GM21737 (cell line): ENCODE measurements at regions not wholly inside any gene's neighbourhood (a gene's known extent, or its start where the extent isn't known, plus 50 kb on each side); places are given as distances from the start of the nearest gene placed in this dataset.

Experiments
- ATAC-seq: cut with Tn5 transposase; IDR thresholded peaks from one replicate; pipeline ENCODE4 v1.9.1; 2021; ENCODE audit warnings: mild to moderate bottlenecking, moderate library complexity; ENCODE audit not compliant: unreplicated experiment

DNA sequence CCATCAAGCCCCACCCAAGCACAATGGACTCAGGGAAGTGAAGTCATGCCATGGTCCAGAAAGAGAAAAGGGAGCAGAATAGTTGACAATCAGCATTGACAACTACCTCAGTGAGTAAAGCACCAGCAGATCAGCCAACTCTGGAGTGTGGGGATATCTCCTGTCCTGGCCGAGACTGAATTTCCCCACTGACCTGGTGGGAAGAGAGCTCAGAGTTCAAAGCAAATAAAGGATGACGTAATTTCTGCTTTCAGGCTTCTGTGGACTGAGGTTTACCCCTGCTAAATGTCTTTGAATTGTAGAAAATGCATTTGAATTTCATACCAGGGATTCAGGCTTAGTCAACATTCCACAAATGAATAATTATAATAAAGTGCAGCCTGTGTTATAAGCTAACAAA, 152.9 kb downstream of the CBLN1 start:
- no peak for ATAC-seq

GRCh38 chr16:49127103-49127502, 154.5 kb downstream of the CBLN1 start:
- no peak for ATAC-seq

DNA sequence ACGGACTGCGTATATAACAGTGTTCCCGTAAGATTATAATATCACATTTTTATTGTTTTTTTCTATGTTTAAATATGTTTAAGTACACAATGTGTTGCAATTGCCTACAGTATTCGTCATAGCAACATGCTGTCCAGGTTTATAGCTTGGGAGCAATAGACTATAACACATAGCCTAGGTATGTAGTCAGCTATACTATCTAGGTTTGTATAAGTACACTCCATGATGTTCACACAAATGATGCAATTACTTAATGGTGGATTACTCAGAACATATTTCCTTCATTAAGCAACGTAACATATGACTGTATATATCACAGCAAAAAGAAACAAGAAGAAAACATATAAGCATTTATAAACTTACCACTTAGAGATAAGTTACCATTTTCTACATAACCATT, 160.0 kb downstream of the CBLN1 start:
- ATAC-seq, result no peak

- no peak for ATAC-seq
Measured at GRCh38 chr16:49120631-49121030, 161.0 kb downstream of the CBLN1 start.

DNA sequence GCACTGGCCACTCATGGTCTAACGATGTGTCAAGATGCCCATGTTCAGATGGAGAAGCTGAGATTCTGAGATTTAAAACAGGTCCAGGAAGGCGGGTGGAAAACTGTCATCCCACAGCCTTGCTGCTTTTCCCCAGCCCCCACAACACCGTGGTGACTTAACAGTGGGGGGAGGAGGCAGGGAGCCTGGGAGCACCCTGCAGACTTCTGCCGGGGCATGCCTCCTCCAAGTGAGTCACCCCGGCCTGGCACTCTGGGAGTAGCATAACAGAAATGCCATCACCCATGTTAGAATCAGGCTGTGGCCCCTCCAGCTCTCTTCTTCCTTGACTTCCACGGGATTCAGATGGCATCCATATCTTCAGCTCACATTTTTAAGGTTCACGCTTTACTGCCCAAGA, 164.8 kb downstream of the CBLN1 start:
- ATAC-seq, result no peak

DNA sequence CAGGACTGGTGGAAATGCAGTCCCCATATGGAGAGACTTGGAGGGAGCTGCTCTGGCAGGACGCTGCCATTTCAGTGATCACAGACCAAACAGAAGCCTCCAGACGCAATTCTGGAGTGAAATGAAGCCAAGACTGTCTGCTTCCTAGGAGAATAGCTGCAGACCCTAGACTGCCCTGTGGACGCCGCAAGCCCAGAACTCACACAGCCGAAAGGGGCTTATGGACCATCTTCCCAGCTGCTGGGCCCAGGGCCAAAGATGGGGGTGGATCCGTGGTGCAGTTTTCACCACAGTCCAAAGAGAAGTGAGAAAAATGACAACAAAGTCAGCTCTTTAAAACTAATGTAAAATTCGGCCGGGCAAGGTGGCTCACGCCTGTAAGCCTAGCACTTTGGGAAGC, 165.7 kb downstream of the CBLN1 start:
- no peak for ATAC-seq

DNA sequence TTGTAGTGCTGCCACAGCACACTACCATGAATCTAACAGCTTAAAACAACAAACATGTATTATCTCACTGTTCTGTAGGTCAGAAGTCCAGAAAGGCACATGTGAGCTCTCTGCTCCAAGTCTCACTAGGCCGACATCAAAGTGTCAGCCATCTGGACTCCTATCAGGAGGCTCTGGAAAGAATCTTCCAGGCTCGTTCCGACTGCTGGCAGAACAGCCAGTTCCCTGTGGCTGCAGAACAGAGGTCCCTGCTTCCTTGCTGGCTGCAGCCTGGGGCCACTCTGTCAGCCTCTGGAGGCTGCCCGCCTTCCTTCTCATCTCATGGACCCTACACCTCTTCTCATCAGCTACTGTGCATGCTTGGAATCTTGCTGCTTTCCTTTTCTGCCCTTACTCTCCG, 168.9 kb downstream of the CBLN1 start:
- ATAC-seq, result no peak

DNA sequence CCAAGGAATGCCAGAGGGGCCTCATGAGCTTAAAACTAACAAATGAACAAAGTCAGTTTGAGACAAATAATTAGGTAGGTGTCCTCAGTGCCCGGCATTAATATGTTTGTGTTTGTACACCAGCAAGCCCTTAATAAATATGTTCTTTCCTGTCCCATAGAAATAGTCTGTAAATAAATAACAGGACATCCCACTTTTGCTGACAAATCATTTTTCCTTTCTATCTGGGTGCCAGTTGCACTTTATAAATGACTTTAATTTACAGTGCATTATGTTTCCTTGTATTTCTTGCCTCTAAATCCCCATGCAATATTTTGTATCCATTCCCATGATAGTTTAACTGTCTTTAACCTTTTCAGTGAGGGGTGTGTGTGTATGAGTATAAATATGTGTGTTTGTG, 170.3 kb downstream of the CBLN1 start:
- no peak for ATAC-seq

DNA sequence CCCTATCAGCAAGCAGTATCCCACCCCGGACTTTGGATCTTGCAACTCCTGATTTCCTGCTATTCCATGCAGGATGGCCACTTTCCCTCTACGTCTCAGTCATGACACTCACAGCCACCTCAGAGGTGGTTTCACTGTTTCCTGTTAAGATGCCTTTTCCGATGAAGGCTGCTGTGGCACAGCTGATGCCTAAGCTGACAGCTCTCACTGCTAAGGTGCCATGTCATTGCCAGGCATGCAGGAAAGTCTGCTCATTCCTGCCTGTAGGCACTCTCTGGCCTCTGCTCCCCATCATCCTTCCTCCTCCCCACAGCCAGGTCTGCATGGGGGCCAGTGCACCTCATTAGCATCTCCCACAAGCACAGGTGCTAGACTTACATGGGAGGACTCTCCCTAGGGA, 173.0 kb downstream of the CBLN1 start:
- ATAC-seq, result no peak

- ATAC-seq, result no peak
Measured at GRCh38 chr16:49103298-49103697, 178.3 kb downstream of the CBLN1 start.

GRCh38 chr16:49101997-49102396, 179.6 kb downstream of the CBLN1 start:
- ATAC-seq, result no peak

DNA sequence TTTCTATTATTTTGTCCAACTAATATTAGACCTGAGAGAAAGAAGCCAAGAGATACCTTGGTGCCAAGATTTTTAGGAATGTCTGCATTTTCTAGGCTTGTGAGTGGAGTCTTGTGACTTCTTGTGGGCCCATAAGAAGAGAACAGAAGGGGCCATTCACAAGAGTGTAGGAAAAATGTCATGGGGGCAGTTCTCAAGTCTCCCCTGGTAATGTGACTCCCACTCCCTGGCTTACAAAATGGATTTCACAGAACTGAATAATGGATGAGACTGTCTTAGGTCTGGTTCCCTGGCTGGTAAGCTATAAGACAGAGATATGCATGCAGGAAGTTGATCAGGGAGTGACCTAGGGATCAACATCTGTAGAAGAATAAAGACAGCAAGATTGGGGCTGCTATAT, 181.3 kb downstream of the CBLN1 start:
- no peak for ATAC-seq

DNA sequence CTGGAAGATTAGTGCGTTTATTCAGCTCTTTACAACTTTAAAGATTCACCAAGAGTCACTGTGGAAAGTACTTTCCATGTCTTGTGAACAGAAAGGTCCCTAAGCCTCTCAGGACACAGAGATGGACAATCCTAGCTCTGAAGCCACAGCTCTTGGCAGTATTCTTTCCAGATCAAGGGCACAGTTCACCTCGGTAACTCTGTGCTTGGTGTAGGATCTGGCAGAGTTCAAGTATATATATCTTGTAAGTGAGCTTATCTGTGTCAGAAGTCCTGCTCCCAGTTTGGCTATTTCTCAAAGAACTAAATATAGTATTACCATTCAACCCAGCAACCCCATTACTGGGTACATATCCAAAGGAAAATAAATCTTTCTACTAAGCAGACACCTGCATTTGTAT, 183.7 kb downstream of the CBLN1 start:
- no peak for ATAC-seq

GRCh38 chr16:49096176-49096945, 185.3 kb downstream of the CBLN1 start:
- ATAC-seq, result no peak

DNA sequence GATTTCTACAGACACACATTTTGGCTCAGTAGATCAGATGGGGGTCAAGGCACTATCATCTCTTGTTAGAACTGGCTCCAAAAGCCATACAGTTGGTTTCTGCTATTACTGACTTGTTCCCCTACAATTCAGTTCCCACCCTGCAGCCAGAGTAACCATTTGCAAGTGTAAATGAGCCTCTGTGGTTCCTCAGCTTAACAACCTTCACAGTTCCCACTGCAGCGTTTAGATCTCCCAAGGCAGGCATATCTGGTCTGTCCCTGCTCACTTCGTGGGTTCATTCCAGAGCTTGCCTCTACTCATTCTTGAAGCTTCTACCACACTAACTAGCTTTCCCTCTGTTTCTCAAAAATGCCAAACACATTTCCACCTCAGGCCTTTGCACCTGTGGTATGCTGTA, 186.1 kb downstream of the CBLN1 start:
- no peak for ATAC-seq

DNA sequence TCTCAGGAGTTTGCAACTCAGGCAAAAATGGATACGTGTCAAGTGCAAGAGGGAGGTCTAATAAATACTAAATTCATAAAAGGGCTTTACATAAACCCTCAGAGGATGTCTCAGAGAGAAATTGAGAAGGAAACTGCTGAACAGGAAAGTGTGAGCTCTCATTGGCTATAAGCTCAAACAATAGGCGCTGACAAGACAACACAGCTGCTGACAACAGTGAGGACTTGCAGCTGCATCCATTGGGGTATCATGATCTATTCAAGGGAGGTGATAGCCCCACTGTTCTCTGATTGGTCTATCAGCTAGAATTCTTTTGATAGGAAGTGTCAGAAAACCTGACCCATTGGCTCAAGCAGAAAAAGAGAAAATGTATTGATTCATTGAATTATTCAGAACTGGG, 187.2 kb downstream of the CBLN1 start:
- ATAC-seq, result no peak

DNA sequence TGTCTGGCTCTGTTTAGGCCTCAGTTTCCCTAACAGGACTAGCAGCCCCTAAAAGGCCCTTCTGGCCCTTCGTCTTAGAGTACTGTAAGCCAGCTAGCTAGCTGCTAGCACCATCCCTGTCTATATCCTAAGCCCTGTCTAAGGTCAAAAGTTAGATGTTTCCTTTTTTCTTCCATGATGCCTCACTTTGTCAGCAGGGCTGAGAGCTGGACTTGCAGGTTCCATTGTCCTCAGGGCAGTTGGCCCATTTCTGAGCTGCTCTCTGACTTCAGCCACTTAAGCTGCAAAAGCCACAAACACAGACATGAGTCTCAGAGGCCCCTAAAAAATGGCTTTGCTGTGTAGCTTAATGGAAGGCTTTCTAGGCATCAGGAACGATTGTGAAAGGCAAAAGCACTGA, 187.7 kb downstream of the CBLN1 start:
- ATAC-seq, result no peak

DNA sequence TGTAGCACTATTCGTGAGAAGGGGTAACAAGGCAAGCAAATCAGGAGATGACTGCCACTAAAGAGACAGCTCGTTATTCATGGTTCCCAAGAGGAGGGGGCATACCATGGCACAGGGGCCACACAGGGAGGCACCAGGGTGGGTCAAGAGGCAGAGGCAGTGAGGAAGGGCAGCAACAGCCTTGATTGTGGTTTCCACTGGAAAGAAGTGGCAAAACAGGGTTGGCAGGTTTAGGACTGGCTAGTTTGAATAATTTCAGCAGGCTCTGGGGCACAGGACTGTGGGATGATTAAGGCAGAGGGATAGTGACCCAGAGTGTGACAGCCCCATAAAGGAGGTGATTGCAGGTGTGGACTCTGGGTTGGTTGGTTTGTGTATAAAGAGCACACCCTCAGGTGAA, 188.9 kb downstream of the CBLN1 start:
- ATAC-seq, result no peak

GRCh38 chr16:49089533-49089932, 192.1 kb downstream of the CBLN1 start:
- no peak for ATAC-seq

GRCh38 chr16:49089039-49089438, 192.6 kb downstream of the CBLN1 start:
- ATAC-seq, result no peak

DNA sequence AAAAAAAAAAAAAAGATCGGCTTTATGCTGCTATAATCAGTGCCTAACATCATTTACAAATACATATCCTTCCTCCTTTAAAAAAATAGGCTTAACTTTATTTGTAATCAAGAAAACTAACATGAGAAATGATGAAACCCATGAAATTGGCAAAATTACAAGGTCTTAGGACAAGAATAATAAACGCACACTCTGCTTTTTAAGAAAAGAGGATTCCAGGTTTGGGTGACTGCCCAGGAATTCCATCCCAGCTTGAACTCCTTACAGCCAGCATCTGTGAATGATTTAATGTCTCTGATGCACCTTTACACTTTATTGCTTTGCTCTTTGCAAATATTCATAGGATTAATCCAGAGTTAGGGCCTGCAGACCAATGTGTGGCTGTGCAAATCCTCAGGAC, 196.0 kb downstream of the CBLN1 start:
- no peak for ATAC-seq

DNA sequence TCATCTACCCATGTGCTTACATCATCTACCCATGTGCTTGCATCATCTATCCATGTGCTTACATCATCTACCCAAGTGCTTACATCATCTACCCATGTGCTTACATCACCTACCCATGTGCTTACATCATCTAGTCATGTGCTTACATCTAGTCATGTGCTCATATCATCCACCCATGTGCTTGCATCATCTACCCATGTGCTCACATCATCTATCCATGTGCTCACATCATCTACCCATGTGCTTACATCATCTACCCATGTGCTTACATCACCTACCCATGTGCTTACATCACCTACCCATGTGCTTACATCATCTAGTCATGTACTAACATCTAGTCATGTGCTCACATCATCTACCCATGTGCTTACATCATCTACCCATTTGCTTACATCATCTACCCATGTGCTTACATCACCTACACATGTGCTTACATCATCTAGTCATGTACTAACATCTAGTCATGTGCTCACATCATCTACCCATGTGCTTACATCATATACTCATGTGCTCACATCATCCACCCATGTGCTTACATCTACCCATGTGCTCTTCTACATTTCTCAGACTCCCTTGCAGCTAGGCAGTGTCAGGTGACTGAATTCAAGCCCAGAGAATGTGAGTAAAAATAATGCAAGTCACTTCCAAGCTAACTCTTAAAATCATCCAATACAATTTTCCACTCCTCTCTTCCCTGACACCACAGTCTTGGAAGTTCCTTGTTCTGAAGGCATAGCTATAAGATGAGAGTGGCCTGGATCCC, 196.8 kb downstream of the CBLN1 start:
- no peak for ATAC-seq

GRCh38 chr16:49081554-49081953, 200.1 kb downstream of the CBLN1 start:
- ATAC-seq, result no peak
